Gastroesophageal sphincter (tissue), 4 donors: ENCODE measurements at regions not wholly inside any gene's neighbourhood (a gene's known extent, or its start where the extent isn't known, plus 50 kb on each side); places are given as distances from the start of the nearest gene placed in this dataset.
"Not testable (repeated sequence)": the region's sequence is repeated elsewhere in the genome, so short reads cannot be mapped to it uniquely, and the experiment has no call there.

Experiments
- ATAC-seq: fragments of 150-250 bp; one replicate; pipeline ENCODE4 v1.9.1; 2016; ENCODE audit warnings: mild to moderate bottlenecking, moderate library complexity
- H3K27ac ChIP-seq, 4 donors: fragments of 200-600 bp; sonication (generic) in 3 of 4; 1 replicate in 3 of 4; 2 replicates in 1 of 4; pipeline ENCODE4 v1.5.1; 2016 to 2019
- H3K27me3 ChIP-seq: fragments of 200-600 bp; sonication (generic); one replicate; pipeline ENCODE4 v1.5.1; 2019
- H3K36me3 ChIP-seq, 2 donors: fragments of 200-600 bp; sonication (generic); one replicate each; pipeline ENCODE4 v1.5.1; 2019; ENCODE audit warnings: control low read depth in 1 of 2
- H3K4me1 ChIP-seq, 3 donors: fragments of 200-600 bp; sonication (generic); 1 replicate in 2 of 3; 2 replicates in 1 of 3; pipeline ENCODE4 v1.5.1; 2016 to 2019; ENCODE audit warnings: control low read depth in 2 of 3
- H3K4me3 ChIP-seq, 2 donors: fragments of 200-600 bp; sonication (generic); one replicate each; pipeline ENCODE4 v1.5.1; 2019; ENCODE audit warnings: mild to moderate bottlenecking in 1 of 2, moderate library complexity in 1 of 2
- H3K9me3 ChIP-seq, 3 donors: fragments of 200-600 bp; sonication (generic); one replicate each; pipeline ENCODE4 v1.5.1; 2017 to 2019; ENCODE audit warnings: control low read depth in 2 of 3
- EP300 ChIP-seq: sonication (generic); formaldehyde crosslinking; IDR thresholded peaks from one replicate; pipeline ENCODE4 v1.6.1; 2017; ENCODE audit warnings: antibody characterized with exemption, mild to moderate bottlenecking
- POLR2A ChIP-seq, 2 donors: fragments of 450-650 bp; IDR thresholded peaks; one replicate each; pipeline ENCODE4 v1.6.1; 2017; ENCODE audit warnings: antibody characterized with exemption in 2 of 2, mild to moderate bottlenecking in 2 of 2, moderate library complexity in 1 of 2
- POLR2AphosphoS5 ChIP-seq: sonication (generic); formaldehyde crosslinking; IDR thresholded peaks from one replicate; pipeline ENCODE4 v1.6.1; 2017; ENCODE audit warnings: antibody characterized with exemption
- WGBS, 2 donors: methylation state at CpG; one replicate each; pipeline ENCODE4 v1.1.5; 2018; ENCODE audit warnings: low coverage in 1 of 2; 5-methylcytosine and 5-hydroxymethylcytosine counted together
- TF ChIP-seq, protein P1 (sequence below), 4 experiments: fragments of 200-600 bp in 2 of 4; fragments of 450-650 bp in 2 of 4; sonication (generic) in 1 of 4; IDR thresholded peaks; one replicate each; pipeline ENCODE4 v1.5.1; 2017 to 2019; ENCODE audit warnings: antibody characterized with exemption in 4 of 4, mild to moderate bottlenecking in 2 of 4, moderate library complexity in 2 of 4

DNA sequence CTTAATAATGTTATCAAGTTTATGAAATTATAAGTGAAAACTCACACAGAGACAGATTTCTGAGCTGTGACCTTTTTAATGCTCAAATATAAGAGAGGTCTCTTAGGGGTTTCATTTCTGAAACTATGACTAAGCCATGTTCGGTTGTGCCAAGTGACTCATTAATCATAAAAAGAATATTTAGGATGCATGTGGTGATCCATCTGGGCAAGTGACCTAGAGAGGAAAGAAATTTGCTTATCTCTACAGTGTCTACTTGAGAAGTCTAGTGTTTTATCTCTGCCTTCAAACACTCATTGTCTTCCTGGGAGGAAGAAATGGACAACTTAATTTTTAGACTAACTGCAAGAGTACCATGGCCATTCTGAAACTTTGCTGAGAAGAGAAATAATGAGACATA is 545.3 kb upstream of the GRID2 start:
- no peaks in the 10 kb centered on the region for H3K9me3 ChIP-seq
- no peaks in the 10 kb centered on the region for H3K4me1 ChIP-seq
- no peak overlapping the region for H3K4me3 ChIP-seq
- no peaks in the 10 kb centered on the region for H3K36me3 ChIP-seq
- no peak for ATAC-seq
- WGBS, 2 donors: 24 to 40% methylated on average over 1 of the region's 1 CpG
- H3K27me3 ChIP-seq: no peaks in the 10 kb centered on the region
- H3K27ac ChIP-seq: no peak overlapping the region
- TF ChIP-seq, protein P1, sequence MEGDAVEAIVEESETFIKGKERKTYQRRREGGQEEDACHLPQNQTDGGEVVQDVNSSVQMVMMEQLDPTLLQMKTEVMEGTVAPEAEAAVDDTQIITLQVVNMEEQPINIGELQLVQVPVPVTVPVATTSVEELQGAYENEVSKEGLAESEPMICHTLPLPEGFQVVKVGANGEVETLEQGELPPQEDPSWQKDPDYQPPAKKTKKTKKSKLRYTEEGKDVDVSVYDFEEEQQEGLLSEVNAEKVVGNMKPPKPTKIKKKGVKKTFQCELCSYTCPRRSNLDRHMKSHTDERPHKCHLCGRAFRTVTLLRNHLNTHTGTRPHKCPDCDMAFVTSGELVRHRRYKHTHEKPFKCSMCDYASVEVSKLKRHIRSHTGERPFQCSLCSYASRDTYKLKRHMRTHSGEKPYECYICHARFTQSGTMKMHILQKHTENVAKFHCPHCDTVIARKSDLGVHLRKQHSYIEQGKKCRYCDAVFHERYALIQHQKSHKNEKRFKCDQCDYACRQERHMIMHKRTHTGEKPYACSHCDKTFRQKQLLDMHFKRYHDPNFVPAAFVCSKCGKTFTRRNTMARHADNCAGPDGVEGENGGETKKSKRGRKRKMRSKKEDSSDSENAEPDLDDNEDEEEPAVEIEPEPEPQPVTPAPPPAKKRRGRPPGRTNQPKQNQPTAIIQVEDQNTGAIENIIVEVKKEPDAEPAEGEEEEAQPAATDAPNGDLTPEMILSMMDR (IDR thresholded peaks at IDR 0.05): no peak
- TF ChIP-seq EP300 (no peak), POLR2A (IDR thresholded peaks at IDR 0.05) (no peak), POLR2AphosphoS5 (no peak)

DNA sequence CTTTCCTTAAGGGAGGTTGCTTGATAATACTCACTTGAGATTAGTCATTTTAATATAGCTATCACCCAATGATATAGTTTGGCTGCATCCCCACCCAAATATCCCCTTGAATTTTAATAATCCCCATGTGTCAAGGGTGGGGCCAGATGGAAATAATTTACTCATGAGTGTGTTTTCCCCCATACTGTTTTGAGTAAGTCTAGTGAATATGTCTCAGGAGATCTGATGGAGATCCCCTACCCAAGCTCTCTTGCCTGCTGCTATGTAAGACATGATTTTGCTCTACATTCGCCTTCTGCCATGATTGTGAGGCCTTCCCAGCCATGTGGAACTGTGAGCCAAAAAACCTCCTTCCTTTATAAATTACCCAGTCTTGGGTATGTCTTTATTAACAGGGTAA is 539.7 kb upstream of the GRID2 start:
- 67 to 100% methylated on average over 1 of the region's 1 CpG for WGBS, 2 donors
- TF ChIP-seq, protein P1 (IDR thresholded peaks at IDR 0.05): no peak
- TF ChIP-seq POLR2A (IDR thresholded peaks at IDR 0.05) (no peak), EP300 (no peak), POLR2AphosphoS5 (no peak)
- Histone ChIP-seq H3K4me3 (no peak overlapping the region), H3K36me3 (no peaks in the 10 kb centered on the region), H3K9me3 (no peaks in the 10 kb centered on the region), H3K4me1 (no peaks in the 10 kb centered on the region), H3K27me3 (no peaks in the 10 kb centered on the region), H3K27ac (no peak overlapping the region)
- no peak for ATAC-seq

DNA sequence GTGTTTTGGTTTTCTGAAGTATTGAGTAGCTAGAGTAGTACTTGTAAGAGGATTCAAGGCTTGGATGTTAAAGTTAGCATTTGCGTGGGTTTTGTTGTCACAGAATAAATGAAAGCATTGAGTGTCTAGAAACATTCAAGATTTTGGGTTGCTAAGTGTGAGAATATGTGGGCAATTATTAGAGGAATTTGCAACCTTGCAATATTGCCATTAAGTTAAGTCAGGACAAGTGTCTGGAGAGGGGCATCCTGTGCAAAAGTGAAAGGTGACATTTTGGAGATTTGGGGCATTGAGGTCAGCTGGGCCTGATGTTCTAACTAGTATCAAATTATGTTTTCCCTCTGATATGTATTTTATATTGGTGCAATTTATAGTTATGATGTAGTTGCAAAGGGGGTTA is 533.9 kb upstream of the GRID2 start:
- ATAC-seq: no peak
- Histone ChIP-seq H3K27ac (no peak overlapping the region), H3K36me3 (no peaks in the 10 kb centered on the region), H3K27me3 (no peaks in the 10 kb centered on the region), H3K4me1 (no peaks in the 10 kb centered on the region), H3K4me3 (no peak overlapping the region), H3K9me3 (peaks cover 0 to 13% (median 0%) of the 10 kb centered on the region in 3 donors)
- 75 to 100% methylated on average over 1 of the region's 1 CpG for WGBS, 2 donors
- TF ChIP-seq EP300 (no peak), POLR2A (IDR thresholded peaks at IDR 0.05) (no peak), POLR2AphosphoS5 (no peak)
- TF ChIP-seq, protein P1 (IDR thresholded peaks at IDR 0.05): no peak

DNA sequence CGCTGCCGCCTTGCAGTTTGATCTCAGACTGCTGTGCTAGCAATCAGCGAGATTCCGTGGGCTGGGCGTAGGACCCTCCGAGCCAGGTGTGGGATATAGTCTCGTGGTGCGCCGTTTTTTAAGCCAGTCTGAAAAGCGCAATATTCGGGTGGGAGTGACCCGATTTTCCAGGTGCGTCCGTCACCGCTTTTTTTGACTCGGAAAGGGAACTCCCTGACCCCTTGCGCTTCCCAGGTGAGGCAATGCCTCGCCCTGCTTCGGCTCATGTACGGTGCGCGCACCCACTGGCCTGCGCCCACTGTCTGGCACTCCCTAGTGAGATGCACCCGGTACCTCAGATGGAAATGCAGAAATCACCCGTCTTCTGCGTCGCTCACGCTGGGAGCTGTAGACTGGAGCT is 512.1 kb upstream of the GRID2 start:
- not testable (repeated sequence) for H3K4me1 ChIP-seq

DNA sequence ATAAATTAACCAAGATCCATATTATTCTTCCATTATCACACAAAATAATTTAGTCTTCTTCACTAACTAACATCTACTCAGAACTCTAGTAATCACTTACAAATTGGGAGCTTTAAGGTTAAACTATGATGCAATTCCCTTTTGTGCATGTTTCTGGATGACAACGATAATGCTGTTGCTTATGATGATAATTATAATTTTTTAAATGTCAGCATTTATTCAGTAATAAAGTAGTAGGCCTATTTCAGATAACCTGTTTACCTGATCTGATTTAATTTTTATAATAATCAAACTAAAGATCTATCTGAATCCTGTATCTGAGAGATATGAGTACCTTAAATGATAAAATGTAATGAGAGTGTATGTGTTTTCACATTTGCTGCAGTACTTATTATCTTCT is 507.8 kb upstream of the GRID2 start:
- Histone ChIP-seq H3K27me3 (no peaks in the 10 kb centered on the region), H3K9me3 (no peaks in the 10 kb centered on the region), H3K4me1 (no peaks in the 10 kb centered on the region), H3K36me3 (no peaks in the 10 kb centered on the region), H3K27ac (no peak overlapping the region), H3K4me3 (no peak overlapping the region)
- WGBS, 2 donors: 82 to 86% methylated on average over 1 of the region's 1 CpG
- TF ChIP-seq POLR2AphosphoS5 (no peak), POLR2A (IDR thresholded peaks at IDR 0.05) (no peak), EP300 (no peak)
- TF ChIP-seq, protein P1 (IDR thresholded peaks at IDR 0.05): no peak
- ATAC-seq: no peak

More for the DNA sequence above, 512.1 kb upstream of the GRID2 start:
- 30 to 34% methylated on average over 4 to 9 of the region's 28 CpGs for WGBS, 2 donors
- H3K27me3 ChIP-seq, H3K36me3 ChIP-seq, H3K4me3 ChIP-seq, H3K27ac ChIP-seq, H3K9me3 ChIP-seq, ATAC-seq: not testable (repeated sequence)
